ENCODE measurements at regions not wholly inside any gene's neighbourhood (a gene's known extent, or its start where the extent isn't known, plus 50 kb on each side); places are given as distances from the start of the nearest gene placed in this dataset.

DNA sequence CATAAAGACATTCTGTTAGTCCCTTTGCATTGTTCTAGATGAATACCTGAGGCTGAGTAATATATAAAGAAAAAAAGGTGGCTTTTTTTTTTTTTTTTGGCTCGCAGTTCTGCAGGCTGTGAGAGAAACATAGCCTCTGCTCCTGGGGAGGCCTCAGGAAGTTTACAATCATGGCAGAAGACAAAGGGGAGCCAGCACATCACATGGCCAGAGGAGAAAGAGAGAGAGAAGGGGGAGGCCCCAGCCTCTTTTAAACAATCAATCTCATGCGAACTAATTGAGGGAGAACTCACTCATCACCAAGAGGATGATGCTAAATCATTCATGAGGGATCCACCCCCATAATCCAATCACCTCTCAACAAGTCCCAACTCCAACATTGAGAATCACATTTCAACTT lies 364.0 kb upstream of the EPHA5 start:
- no peaks in the 10 kb centered on the region for H3K79me2 ChIP-seq (ENCODE audit: control insufficient read depth, insufficient read depth, low read length)
- no peak overlapping the region for H3K4me2 ChIP-seq (ENCODE audit: control insufficient read depth, extremely low read depth, insufficient read depth, low read depth, low read length)
- no peaks in the 10 kb centered on the region for H3K27me3 ChIP-seq (ENCODE audit: control insufficient read depth, extremely low read depth, insufficient read depth, low read length)
- no peaks in the 10 kb centered on the region for H3K4me1 ChIP-seq (ENCODE audit: control insufficient read depth, extremely low read depth, insufficient read depth, low read length)
- FAIRE-seq (no peak), DNase-seq (ENCODE audit: low read depth, low spot score) (no peak)
- H3K4me3 ChIP-seq (ENCODE audit: control insufficient read depth in 2 of 3, extremely low read depth in 1 of 3, insufficient read depth in 2 of 3, low read depth in 1 of 3, low read length in 3 of 3): no peak overlapping the region
- no peaks in the 10 kb centered on the region for H4K20me1 ChIP-seq (ENCODE audit: control insufficient read depth, extremely low read depth, insufficient read depth, low read length)
- no peaks in the 10 kb centered on the region for H3K36me3 ChIP-seq (ENCODE audit: control insufficient read depth in 2 of 2, extremely low read depth in 1 of 2, insufficient read depth in 2 of 2, low read length in 2 of 2)
- no peak overlapping the region for H2AFZ ChIP-seq (ENCODE audit: control insufficient read depth, low read length)
- TF ChIP-seq, protein P1, sequence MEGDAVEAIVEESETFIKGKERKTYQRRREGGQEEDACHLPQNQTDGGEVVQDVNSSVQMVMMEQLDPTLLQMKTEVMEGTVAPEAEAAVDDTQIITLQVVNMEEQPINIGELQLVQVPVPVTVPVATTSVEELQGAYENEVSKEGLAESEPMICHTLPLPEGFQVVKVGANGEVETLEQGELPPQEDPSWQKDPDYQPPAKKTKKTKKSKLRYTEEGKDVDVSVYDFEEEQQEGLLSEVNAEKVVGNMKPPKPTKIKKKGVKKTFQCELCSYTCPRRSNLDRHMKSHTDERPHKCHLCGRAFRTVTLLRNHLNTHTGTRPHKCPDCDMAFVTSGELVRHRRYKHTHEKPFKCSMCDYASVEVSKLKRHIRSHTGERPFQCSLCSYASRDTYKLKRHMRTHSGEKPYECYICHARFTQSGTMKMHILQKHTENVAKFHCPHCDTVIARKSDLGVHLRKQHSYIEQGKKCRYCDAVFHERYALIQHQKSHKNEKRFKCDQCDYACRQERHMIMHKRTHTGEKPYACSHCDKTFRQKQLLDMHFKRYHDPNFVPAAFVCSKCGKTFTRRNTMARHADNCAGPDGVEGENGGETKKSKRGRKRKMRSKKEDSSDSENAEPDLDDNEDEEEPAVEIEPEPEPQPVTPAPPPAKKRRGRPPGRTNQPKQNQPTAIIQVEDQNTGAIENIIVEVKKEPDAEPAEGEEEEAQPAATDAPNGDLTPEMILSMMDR (optimal IDR thresholded peaks at IDR 0.05 in 1 of 3, IDR thresholded peaks at IDR 0.05 in 1 of 3, conservative IDR thresholded peaks at IDR 0.05 in 1 of 3; ENCODE audit: extremely low read depth in 1 of 3, insufficient read depth in 2 of 3, low read length in 3 of 3): no peak
- TF ChIP-seq EZH2 (IDR thresholded peaks at IDR 0.05; ENCODE audit: low read length): no peak
- no peaks in the 10 kb centered on the region for H3K9me1 ChIP-seq (ENCODE audit: control insufficient read depth, extremely low read depth, insufficient read depth, low read length)
- dilution Hi-C loops (cut with MboI; ENCODE audit: extremely low pct_ligation_motif_present, low sequenced_read_pairs): no loop called here
- H3K9me3 ChIP-seq (ENCODE audit: control insufficient read depth, low read depth, low read length): no peaks in the 10 kb centered on the region
- H3K9ac ChIP-seq (ENCODE audit: control insufficient read depth, extremely low read depth, insufficient read depth, low read length): no peak overlapping the region
- H3K27ac ChIP-seq (ENCODE audit: control insufficient read depth, insufficient read depth, low read length): no peak overlapping the region

- Histone ChIP-seq H3K36me3 (ENCODE audit: control insufficient read depth in 2 of 2, extremely low read depth in 1 of 2, insufficient read depth in 2 of 2, low read length in 2 of 2) (no peaks in the 10 kb centered on the region), H4K20me1 (ENCODE audit: control insufficient read depth, extremely low read depth, insufficient read depth, low read length) (no peaks in the 10 kb centered on the region), H3K9me1 (ENCODE audit: control insufficient read depth, extremely low read depth, insufficient read depth, low read length) (no peaks in the 10 kb centered on the region), H3K27ac (ENCODE audit: control insufficient read depth, insufficient read depth, low read length) (no peak overlapping the region), H3K9ac (ENCODE audit: control insufficient read depth, extremely low read depth, insufficient read depth, low read length) (no peak overlapping the region), H3K4me2 (ENCODE audit: control insufficient read depth, extremely low read depth, insufficient read depth, low read depth, low read length) (no peak overlapping the region), H3K9me3 (ENCODE audit: control insufficient read depth, low read depth, low read length) (no peaks in the 10 kb centered on the region), H3K79me2 (ENCODE audit: control insufficient read depth, insufficient read depth, low read length) (no peaks in the 10 kb centered on the region), H2AFZ (ENCODE audit: control insufficient read depth, low read length) (no peak overlapping the region), H3K27me3 (ENCODE audit: control insufficient read depth, extremely low read depth, insufficient read depth, low read length) (no peaks in the 10 kb centered on the region), H3K4me3 (ENCODE audit: control insufficient read depth in 2 of 3, extremely low read depth in 1 of 3, insufficient read depth in 2 of 3, low read depth in 1 of 3, low read length in 3 of 3) (no peak overlapping the region), H3K4me1 (ENCODE audit: control insufficient read depth, extremely low read depth, insufficient read depth, low read length) (no peaks in the 10 kb centered on the region)
- TF ChIP-seq, protein P1 (optimal IDR thresholded peaks at IDR 0.05 in 1 of 3, IDR thresholded peaks at IDR 0.05 in 1 of 3, conservative IDR thresholded peaks at IDR 0.05 in 1 of 3; ENCODE audit: extremely low read depth in 1 of 3, insufficient read depth in 2 of 3, low read length in 3 of 3): no peak
- no peak for TF ChIP-seq EZH2 (IDR thresholded peaks at IDR 0.05; ENCODE audit: low read length)
- FAIRE-seq (no peak), DNase-seq (ENCODE audit: low read depth, low spot score) (no peak)
- dilution Hi-C loops (cut with MboI; ENCODE audit: extremely low pct_ligation_motif_present, low sequenced_read_pairs): no loop called here
Measured at GRCh38 chr4:66032571-66032970, 362.3 kb upstream of the EPHA5 start.

Data from keratinocyte (primary cell).